GM19395 (cell line): ENCODE measurements at regions not wholly inside any gene's neighbourhood (a gene's known extent, or its start where the extent isn't known, plus 50 kb on each side); places are given as distances from the start of the nearest gene placed in this dataset.

ENCODE experiments used
- ATAC-seq: cut with Tn5 transposase; IDR thresholded peaks from one replicate; pipeline ENCODE4 v1.9.1; 2021; ENCODE audit warnings: mild to moderate bottlenecking, moderate library complexity; ENCODE audit not compliant: unreplicated experiment

DNA sequence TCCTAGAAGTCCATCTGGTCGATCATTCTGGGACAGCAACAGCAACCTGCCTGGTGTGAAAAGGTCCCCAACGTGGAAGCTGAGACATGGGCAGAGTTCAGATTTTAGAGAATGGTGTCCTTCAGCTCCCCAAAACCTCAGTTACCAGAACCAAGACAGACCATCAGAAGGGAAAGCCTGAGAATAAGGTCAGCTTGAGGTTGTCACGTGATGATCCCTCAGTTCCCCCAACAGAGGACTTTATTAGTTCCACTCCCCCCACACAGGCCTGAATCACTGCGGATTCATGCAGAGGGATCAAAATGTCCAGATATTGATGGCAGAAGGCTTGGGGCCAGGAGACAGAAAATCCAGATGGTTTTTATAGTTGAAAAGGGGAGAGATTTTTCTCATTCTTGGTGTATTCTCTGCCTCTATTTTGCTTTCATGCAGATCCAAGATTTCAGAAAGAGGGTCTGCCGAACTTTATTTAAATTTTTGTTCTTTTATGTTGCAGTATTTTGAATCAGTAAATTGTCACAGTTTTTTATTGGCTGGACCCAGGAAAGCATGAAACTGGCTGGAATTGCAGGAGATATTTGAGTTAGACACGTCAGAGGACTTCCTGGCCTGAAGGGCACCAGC, 139.0 kb upstream of the NTM start:
- ATAC-seq: no peak

DNA sequence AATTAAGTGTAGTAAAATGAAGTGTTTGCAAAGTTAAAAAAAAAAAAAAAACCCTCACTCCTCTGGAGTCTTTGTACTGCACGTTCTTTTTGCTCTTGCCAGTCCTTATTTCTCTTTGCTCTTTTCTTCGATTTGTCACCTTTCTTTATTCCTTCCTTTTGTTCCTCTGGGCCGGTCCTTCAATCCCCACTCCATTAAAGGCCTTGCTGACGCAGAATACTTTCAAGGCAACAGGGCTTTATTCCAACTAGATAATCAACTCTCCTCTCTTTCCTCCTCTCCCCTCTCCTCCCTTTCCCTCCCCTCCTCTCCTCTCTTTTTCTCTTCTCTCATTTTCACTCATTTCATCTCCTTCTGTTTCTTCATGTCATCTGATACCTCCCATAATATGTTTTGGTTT, 138.2 kb upstream of the NTM start:
- ATAC-seq: no peak

DNA sequence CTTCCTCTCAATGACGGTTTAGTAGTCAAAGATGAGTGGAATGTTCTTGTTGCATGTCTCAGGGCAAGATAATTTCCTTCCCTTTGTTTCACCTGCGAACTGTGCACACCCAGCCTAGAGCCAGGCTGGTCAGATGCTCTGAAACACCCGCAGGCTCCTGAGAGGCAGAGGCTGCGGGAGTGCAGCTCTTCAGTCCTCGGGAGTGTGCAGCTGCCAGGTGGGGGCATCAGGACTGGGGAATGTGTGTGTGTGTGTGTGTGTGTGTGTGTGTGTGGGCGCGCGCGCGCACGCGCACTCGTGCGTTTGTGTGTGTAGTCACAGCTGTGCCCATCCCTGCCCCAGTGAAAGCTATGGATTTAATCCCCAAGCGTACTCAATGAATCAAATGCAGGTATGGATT, 136.2 kb upstream of the NTM start:
- no peak for ATAC-seq

DNA sequence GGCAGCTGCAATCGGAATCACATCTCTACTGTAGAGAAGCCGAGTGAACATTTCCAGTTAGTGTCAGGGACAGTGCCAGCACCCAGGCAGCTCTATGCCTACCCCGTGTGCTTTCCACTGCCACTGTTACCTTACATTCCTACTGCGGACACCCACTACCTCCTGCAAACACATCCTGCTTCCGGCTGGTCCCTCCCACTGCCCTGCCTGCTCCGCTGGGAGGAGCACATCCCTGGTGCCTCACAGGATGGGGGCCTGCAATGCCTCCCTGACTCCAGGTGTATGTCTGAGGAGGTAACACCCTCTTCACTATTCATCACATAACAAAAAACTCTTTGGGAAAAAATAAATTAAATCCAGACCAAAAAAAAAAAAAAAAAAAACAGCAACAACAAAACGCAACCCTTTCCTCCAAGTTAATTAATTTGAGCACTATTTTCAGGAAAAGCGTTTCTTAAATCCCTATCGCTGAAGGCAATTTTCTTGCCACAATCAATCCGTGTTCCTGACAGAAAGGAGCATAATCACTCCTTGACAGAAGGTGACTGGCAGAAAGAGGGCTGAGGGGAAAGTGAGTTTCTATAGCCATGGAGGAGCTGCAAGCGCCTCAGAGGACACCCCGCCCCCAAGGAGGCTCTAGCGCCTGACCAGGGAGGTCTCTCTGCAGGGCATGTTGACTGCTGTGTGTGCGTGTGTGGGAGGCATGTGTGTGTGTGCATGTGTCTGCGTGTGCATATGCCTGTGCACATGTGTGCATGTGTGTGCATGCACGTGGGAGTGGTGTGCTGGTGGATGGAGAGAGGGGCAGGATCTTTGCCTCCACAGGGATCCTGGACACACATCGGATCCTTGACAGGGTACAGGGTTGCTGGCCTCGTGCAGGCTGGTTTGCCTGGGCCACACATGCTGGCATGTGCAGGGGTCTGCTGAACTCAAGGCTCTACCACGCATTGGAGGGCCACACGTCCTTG, 134.8 kb upstream of the NTM start:
- no peak for ATAC-seq

DNA sequence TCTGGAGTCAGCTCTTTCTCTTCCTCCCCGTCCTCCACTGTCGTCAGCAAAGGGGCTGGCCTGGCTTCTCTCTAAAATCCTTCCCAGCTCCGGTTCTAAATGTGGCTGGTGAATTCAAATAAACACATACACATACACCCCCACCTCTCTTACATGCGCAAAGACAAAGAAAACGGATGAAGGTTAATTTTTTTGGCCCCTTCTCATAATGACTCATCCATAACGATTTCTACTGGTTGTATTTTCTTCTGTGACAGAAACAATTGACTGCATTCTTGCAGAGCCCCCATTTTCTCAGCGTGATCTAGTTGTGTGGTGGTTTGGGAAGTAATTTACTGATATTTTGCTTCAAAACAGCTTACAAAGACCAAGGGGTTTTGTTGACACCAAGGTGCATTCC, 130.0 kb upstream of the NTM start:
- ATAC-seq: no peak

DNA sequence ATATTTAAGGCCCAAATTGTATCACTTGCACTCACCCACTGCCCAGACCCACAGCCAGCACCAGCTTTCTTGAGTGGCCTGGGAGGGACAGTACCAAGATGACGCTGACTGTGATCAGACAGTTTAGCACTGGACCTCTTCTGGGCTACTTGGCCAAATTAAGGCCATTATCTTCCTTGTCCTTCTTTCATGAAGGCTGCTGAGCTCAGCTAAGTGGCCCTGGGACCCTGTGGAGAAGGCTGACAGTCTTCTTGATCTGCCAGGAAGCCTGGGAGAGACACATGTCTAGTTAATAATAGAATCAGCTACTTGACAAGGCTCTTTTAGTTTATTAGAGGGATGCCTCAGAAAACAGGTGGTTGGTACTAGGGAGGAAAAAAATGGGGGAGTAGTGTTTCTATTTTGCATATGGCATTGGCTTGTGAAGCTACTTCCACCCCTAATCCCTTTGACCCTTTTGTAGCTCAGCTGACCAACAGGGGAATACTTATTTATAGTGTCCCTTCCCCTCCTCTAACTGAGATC, 127.9 kb upstream of the NTM start:
- ATAC-seq: no peak

DNA sequence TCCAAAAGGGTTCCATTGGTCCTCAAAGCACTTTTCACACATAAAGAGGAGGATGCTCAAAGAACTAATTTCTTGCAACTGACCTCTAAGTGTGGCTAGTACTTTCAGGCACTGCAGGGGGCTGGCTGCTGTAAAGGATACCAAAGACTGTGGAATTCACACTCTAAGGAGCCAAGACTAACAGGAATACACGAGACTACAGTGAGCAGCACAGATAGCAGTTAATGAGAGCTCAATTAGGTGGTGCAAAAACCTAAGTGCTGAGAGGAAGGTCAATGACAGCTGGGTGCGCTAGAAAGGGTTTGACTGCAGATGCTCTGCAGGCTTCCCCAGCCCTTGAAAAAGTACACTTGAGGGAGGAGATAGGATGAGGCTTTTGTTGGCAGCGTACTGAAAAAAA, 124.3 kb upstream of the NTM start:
- no peak for ATAC-seq

DNA sequence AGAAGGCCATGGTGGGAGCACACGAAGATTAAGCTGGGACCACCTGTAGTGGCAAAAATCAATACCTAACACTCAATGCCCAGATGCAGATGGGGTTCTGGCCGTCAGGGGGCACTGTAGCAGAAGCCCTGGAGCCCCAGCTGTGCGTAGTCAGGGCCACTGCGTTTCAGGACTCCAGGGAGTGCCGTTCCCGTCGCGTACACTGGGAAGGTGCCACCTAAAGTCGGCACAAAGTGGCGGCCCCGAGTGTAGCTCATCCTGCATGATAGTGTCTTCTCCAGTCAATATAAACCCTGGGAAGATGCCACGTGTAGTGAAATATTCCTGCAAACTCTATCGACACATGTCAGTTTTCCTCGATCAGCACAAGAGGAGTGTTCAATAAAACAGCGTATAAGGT, 123.8 kb upstream of the NTM start:
- ATAC-seq: no peak

DNA sequence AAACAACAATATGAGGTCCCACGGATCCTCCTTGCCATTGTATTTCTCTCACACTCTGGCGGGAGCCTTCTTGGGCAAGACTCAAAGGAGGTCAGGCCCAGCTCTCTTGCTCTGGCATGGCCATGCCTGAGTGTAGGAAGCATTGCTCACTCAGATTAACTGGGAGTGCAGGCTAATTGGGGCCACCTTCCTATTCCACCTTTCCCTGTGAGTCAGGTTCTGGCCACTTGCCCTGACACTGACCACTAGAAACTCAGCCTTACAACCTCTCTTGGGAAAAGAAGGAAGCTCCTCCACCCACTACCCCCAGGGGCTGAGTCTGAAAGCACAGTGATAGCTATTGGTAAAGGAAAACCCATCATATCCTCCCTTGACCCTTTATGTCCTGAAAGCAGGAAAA, 121.8 kb upstream of the NTM start:
- no peak for ATAC-seq

DNA sequence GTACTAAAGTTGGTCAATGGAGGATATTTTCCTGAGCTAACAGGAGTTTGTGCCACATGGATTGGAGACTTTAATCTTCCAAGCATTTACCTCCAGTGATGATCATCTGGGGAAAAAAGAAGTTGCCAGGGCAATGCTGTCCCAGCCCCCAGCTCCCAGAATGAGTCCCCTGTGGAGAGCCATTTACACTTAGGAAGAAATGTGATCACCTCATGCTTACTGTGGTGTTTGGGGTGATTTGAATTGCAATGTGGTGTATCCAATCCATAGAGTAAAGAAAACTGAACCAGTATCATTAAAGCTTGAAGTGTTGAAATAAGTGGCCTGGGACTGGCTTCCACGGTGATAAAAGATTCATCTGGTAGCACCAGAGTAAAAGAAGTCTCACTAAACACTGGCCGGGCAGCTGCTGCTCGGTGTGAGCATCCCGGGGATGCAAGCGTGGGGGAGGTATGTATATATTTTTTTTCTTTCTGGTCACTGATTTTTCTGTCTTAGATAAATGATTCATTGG, 117.2 kb upstream of the NTM start:
- ATAC-seq: no peak

DNA sequence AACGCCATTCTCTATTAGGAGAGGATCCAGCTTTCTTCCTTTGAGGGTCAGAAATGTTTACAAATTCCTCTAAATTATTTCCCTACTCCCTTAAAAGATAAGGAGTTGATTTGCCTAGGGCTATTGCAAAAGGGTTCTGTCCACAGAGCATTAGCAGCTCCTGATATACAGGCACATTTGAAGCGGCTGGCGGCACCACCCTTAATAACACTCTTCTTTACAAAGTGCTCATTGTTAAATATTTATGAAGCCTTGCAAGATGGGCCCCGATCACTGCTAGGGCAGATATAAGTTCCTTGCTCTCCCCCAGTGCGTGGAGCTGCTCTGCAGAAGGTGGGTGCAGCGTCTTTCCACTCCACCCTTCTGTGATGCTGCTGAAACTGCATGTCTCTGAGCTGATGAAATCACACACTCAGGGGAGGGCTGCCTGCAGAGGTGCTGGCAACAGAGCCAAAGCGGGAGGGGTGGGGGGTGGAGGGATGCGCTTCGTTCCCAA, 116.7 kb upstream of the NTM start:
- no peak for ATAC-seq

DNA sequence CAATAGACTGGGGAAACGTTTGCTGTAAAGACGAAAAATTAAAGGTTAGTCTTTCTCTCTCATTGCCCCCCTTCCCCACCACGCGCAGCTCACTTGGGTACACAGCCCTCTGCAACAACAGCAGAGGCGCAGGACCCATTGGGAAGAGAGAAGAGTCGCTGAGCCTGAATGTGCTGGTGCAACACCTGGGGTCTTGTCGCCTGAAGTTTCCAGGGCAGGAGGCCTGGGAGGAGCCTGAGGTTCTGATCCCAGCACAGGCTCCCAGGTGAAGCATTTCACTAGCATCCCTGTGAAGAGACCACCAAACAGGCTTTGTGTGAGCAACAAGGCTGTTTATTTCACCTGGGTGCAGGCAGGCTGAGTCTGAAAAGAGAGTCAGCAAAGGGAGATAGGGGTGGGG, 116.2 kb upstream of the NTM start:
- no peak for ATAC-seq

DNA sequence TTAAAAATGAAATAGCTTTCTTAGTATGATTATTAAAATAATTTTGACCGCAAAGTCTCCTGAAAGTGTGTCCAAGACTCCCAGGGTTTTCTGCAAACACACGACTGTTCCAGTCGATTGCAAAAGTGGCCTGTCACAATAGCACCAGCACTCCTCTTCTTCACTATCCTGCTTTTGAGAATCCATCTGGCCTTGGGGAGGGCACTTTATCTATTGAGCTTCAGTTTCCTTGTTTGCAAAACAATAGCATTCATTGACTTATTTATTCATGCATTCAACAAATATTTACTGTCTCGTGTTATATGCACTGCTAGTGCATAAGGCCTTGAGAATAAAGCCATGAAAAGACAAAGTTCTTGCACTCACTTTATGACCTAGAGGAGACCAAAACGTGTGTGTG, 96.2 kb upstream of the NTM start:
- ATAC-seq: no peak

DNA sequence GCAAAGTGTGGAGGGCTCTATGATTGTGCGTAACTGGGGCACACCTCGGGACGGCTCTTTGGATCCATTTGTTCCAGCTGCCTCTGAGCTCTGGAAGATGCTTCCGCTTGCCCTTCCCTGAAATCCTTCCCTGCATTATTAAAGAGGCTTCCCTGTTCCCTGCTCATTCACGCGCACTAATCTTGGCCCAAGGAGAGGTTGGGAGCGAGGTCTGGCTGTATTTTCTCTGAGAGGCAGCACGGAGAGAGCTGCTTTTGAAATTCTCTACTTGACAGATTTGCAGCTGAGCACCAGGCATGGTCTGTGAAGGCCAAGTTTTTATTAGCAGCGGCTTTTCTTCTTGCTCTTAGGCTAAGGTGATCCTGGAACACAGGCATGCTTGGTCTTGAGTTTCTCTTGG, 94.8 kb upstream of the NTM start:
- no peak for ATAC-seq

DNA sequence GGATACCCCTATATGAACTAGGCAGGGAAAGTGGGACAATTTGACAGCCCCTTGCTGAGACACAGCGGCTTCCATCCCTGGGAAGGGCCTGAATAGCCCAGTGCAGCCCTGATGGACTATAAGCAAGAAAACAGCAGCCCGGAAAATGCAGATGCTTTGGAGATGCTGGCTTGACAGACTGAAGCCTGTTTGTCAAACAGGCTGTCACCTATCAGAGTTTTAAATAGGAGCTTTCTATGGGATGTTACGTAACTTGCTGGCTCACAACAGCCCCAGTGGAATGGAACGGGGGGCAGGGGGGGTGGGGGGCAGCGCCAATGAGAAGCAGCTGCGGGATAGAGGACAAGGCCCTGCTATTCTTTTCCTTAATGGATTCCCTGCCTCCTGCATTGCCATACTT, 91.9 kb upstream of the NTM start:
- no peak for ATAC-seq

DNA sequence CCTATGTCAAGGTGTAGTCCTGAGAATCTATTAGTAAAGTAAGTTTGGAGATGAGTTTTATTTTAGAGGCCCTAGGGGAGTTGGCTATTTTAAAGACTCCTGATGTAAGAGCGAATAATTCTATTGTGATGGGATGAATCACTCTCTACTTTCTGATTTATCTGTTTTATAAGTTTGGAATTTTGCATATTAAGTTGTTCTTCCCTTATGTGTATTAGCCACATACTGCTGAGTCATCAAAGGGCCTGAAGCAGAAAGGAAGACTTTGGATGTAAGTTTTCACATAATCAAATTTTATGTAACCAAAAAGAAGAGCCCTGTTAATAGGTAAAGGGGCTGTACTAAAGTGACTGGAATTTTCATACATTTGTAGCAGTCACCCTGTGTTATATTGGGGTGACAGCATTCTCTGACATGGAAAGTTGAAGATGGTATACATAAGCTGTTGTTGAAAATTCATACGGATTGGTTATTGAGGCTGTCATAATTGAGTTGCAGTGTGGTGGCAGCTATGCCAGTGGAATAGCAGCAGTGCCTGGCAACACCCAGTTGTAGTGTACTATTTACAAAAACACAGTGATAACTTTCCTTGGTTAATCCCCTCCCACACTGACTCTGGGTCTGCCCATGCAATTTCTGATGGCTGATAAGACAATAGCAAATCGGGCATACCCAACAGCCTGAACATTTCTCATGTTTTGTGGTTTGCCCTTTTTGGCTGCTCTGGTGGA, 90.6 kb upstream of the NTM start:
- no peak for ATAC-seq

DNA sequence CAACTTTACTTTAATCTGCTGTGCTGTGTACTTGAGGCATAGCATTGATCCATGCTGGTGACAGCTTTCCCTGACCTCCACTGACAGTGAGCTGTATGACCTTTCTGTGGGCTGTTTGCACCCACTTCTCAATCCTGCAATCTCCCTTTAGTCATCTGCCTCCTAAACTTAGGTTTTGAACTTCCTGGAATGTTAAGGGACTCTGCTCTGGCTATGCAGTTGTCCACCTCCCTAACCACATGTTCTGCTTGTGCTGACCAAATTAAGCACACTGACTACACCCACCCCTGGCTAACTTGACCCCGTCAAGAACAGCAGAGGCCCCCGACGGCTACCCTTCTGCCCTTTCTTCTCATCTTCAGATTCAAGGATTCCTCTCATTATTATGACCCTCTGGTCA, 89.1 kb upstream of the NTM start:
- ATAC-seq: no peak

DNA sequence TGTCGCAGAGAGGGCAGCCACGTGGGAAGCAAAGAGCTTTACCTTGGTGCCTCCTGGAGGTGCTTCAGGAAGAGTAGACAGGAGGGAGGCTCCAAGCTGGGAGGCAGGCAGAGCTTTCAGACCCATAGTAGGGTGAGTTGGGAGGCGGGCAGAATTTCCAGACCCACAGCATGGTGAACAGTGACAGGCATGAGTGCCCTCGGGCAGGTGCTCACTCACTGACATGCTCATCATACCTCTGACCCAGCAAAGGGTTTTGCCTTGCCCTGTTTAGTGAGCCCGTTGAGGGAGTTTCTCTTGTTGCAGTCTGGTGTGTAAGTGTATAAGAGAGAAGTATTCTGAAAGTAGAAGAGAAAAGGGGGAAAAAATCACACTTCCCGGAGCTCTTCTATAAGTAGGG, 86.4 kb upstream of the NTM start:
- no peak for ATAC-seq

DNA sequence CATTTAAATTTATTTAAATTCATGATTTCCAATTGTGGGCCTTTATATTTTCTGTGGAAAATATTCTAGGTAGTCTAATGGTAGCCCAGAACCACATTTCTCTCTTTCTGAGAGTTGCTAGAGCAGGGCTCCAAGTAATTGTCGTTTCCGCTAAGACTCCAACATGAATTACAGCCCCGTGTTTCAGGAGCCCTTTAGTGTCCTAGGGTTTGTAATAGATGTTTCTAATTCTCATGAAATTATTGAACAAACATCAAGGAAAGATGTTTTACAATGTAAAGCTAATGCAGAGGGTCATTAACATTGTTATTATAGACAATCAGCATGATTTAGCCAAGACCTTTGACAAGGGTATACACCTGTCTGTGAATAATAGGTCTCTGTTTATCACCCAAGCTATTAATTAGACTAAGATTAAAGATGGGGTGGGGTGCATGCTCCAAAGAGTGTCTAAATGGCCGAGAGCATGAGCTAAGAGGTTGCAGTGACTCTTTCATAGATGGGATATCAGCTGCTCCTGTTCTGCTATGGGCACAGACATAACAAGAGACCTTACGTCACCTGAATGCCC, 81.8 kb upstream of the NTM start:
- no peak for ATAC-seq

DNA sequence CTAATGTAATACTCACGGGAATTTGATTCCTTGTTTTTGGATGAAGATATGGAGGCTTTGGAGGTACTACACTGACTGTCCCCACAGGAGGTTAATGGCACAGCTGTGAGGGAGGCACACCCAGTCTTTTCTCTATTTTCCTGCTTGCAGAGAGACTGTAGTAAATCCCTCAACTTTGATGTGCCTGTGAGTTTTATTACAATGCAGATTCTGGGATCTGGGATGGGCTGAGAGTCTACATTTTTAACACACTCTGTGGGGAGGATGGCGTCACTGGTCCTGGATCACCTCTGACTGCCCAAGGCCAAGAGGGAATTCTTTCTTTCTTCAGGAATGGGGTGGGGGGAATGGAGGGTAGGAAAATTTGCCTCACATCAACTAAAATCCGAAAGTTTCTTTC, 80.2 kb upstream of the NTM start:
- no peak for ATAC-seq

DNA sequence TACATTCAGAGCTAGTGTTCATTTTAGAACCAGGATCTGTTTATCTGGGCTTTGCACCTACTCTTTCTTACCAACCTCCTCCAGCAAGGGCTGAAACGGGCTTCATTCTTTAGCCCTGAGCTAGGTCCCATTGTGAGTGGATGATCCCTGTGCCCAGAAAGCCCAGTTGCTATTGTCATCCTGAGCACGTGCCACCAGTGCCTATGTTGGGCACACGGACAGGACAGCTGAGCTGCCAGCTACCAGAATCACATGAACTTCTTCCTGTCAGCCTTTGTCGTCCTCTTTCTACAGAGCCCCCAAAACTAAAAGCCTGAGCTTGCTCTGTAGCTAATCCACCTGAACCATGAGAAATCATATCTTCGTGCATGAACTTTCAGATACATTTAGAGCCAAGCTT, 74.4 kb upstream of the NTM start:
- no peak for ATAC-seq
